Breast epithelium (tissue), 3 donors: ENCODE measurements at regions not wholly inside any gene's neighbourhood (a gene's known extent, or its start where the extent isn't known, plus 50 kb on each side); places are given as distances from the start of the nearest gene placed in this dataset.

Experiments
- CTCF ChIP-seq, 3 donors: fragments of 450-650 bp; IDR thresholded peaks; one replicate each; pipeline ENCODE4 v1.5.1; 2016 to 2017; ENCODE audit warnings: antibody characterized with exemption in 3 of 3, mild to moderate bottlenecking in 3 of 3, moderate library complexity in 3 of 3
- POLR2A ChIP-seq: fragments of 450-650 bp; IDR thresholded peaks from one replicate; pipeline ENCODE4 v1.6.1; 2016; ENCODE audit warnings: antibody characterized with exemption, mild to moderate bottlenecking, moderate library complexity

DNA sequence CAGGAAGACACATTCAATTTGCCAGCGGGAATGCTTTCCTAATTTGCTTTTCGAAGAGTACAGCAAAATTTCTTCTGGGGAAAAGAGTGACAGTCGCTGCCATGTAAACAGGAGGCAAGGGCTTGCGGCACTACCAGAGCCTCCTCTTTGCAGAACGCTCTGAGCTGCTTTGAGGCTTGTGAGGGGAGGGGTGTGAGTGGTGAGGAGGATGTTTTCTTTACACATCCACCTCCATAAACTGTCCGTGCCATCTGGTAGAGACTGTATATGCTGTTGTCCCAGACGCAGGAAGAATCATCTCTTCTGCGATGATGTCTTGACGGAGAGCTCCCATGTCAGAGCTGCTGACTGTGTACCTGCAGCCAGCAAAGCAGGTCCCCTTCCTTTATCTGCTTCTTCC is 138.0 kb downstream of the SOCS6 start:
- TF ChIP-seq POLR2A (no peak), CTCF (IDR thresholded peaks at IDR 0.05) (no peak)
